ENCODE measurements at regions not wholly inside any gene's neighbourhood (a gene's known extent, or its start where the extent isn't known, plus 50 kb on each side); places are given as distances from the start of the nearest gene placed in this dataset.

- DNase-seq: no peak
- H3K36me3 ChIP-seq: no peaks in the 10 kb centered on the region
- intact Hi-C loops (cut with DNase I; ENCODE audit: low total_unique reads): no loop called here
- no peaks in the 10 kb centered on the region for H3K9me3 ChIP-seq
- H3K27me3 ChIP-seq: no peaks in the 10 kb centered on the region
- H3K27ac ChIP-seq: no peak overlapping the region
- in situ Hi-C loops (cut with MboI; ENCODE audit: low sequenced_read_pairs in 4 of 4): no loop called here
- no peak overlapping the region for H3K4me3 ChIP-seq
- H3K4me1 ChIP-seq: peaks cover 9 to 11% of the 10 kb centered on the region in 2 donors
- no peak for TF ChIP-seq POLR2A (IDR thresholded peaks at IDR 0.05)
- TF ChIP-seq, protein P1, sequence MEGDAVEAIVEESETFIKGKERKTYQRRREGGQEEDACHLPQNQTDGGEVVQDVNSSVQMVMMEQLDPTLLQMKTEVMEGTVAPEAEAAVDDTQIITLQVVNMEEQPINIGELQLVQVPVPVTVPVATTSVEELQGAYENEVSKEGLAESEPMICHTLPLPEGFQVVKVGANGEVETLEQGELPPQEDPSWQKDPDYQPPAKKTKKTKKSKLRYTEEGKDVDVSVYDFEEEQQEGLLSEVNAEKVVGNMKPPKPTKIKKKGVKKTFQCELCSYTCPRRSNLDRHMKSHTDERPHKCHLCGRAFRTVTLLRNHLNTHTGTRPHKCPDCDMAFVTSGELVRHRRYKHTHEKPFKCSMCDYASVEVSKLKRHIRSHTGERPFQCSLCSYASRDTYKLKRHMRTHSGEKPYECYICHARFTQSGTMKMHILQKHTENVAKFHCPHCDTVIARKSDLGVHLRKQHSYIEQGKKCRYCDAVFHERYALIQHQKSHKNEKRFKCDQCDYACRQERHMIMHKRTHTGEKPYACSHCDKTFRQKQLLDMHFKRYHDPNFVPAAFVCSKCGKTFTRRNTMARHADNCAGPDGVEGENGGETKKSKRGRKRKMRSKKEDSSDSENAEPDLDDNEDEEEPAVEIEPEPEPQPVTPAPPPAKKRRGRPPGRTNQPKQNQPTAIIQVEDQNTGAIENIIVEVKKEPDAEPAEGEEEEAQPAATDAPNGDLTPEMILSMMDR (IDR thresholded peaks at IDR 0.05 in 4 of 5, conservative IDR thresholded peaks at IDR 0.05 in 1 of 5): no peak
- ATAC-seq: no peak
These were observed 278.1 kb upstream of the FAT3 start for GRCh38 chr11:91946397-91946951.

DNA sequence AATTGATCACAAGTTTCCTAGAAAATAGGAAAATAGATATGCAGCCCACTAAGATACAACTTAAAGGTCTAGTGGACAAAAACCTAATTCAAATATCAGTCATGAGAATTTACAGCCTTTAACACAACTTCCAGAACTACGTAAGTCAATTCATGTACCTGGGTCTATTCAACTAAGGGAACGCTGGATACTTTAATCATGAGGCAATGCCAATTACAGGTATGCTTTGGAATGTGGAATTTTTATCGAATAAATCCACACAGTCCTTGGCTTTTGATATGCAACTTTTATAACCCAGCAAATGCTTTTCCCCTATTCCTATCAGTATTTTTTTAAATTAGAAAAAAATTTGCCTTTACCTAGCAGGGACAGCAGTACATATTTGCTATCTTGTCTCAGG lies 289.5 kb upstream of the FAT3 start:
- intact Hi-C loops (cut with DNase I; ENCODE audit: low total_unique reads) (no loop called here), in situ Hi-C loops (cut with MboI; ENCODE audit: low sequenced_read_pairs in 4 of 4) (no loop called here)
- Histone ChIP-seq H3K36me3 (no peaks in the 10 kb centered on the region), H3K4me1 (no peaks in the 10 kb centered on the region), H3K27ac (no peak overlapping the region), H3K9me3 (no peaks in the 10 kb centered on the region), H3K4me3 (no peak overlapping the region), H3K27me3 (no peaks in the 10 kb centered on the region)
- ATAC-seq (no peak), DNase-seq (no peak)
- TF ChIP-seq, protein P1 (IDR thresholded peaks at IDR 0.05 in 4 of 5, conservative IDR thresholded peaks at IDR 0.05 in 1 of 5): no peak
- TF ChIP-seq POLR2A (IDR thresholded peaks at IDR 0.05): no peak

GRCh38 chr11:91932151-91932821 lies 292.3 kb upstream of the FAT3 start:
- TF ChIP-seq, protein P1 (IDR thresholded peaks at IDR 0.05 in 4 of 5, conservative IDR thresholded peaks at IDR 0.05 in 1 of 5): no peak
- TF ChIP-seq POLR2A (IDR thresholded peaks at IDR 0.05): no peak
- Histone ChIP-seq H3K27ac (no peak overlapping the region), H3K4me3 (no peak overlapping the region), H3K27me3 (no peaks in the 10 kb centered on the region), H3K4me1 (no peaks in the 10 kb centered on the region), H3K9me3 (no peaks in the 10 kb centered on the region), H3K36me3 (no peaks in the 10 kb centered on the region)
- intact Hi-C loops (cut with DNase I; ENCODE audit: low total_unique reads) (no loop called here), in situ Hi-C loops (cut with MboI; ENCODE audit: low sequenced_read_pairs in 4 of 4) (no loop called here)
- DNase-seq (no peak), ATAC-seq (no peak)

- no peak for DNase-seq
- TF ChIP-seq, protein P1 (IDR thresholded peaks at IDR 0.05 in 4 of 5, conservative IDR thresholded peaks at IDR 0.05 in 1 of 5): no peak
- no peak for TF ChIP-seq POLR2A (IDR thresholded peaks at IDR 0.05)
- Histone ChIP-seq H3K36me3 (no peaks in the 10 kb centered on the region), H3K4me1 (no peaks in the 10 kb centered on the region), H3K4me3 (no peak overlapping the region), H3K27me3 (no peaks in the 10 kb centered on the region), H3K27ac (no peak overlapping the region), H3K9me3 (no peaks in the 10 kb centered on the region)
- in situ Hi-C loops (cut with MboI; ENCODE audit: low sequenced_read_pairs in 4 of 4): no loop called here
- ATAC-seq: no peak
- intact Hi-C loops (cut with DNase I; ENCODE audit: low total_unique reads): no loop called here
These were observed 297.2 kb upstream of the FAT3 start for GRCh38 chr11:91927448-91927847.
